ENCODE measurements at regions not wholly inside any gene's neighbourhood (a gene's known extent, or its start where the extent isn't known, plus 50 kb on each side); places are given as distances from the start of the nearest gene placed in this dataset.

- no peak for DNase-seq (ENCODE audit: low spot score)
Measured at GRCh38 chr1:221306239-221306638, 427.0 kb downstream of the HLX start.

- peak; percentile 37 for DNase-seq (ENCODE audit: low spot score)
Measured at GRCh38 chr1:221308534-221309511, 429.6 kb downstream of the HLX start.

DNA sequence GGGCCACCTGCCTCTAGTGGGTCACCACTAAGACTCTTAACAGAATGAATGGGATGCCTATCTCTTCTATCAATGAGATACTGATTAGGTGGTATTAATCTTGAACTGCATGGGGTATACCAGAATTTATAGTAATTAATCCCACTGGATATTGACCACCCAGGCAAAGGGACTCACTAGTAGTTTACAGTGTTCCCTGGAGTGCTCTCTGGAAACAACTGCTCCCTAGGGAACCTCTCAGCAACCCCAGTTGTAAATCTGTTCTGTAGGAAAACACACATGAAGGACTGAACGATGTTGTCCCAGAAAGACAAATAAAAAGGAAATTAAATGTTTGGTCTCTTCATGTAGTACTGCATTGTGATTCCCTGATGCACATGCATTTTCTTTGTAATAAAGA, 430.5 kb downstream of the HLX start:
- DNase-seq (ENCODE audit: low spot score): no peak

DNA sequence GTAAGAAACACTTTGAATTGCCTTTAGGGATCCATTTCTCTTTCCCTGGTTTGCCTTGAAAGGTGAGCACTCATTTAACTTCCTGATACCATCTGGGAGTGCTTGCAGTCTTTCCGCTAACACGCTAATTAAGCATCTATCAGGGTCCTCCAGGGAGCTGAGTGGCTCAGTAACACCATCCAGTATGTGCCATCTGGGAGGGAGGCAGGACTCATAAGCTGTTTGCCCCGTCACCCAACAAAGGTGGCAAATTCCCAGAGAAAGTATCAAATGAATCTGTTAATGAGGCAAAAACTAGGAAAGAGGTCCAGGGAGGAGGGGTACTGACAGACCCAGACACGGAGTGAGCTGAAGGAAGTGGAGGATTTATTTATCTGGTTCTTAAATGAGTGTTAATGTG, 430.9 kb downstream of the HLX start:
- no peak for DNase-seq (ENCODE audit: low spot score)

DNA sequence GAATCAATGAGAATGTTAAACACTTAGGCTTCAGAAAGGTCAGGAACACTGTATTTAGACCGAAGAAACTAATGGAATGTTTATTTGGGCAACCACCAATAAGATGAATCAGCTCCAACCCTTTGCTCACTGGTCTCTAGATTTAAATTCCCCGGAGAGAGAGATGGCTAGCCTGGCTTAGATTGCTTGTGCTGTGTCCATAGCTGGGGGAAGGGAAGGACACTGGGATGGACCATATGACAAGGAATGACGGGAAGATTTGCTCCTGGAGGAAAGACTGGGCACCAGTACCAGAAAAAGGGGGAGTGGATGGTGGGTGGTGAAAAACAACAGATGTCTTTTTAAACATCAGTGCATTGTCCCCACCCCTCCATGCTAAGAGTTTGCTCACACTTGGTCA, 426.6 kb downstream of the DUSP10 start:
- DNase-seq (ENCODE audit: low spot score): no peak

GRCh38 chr1:221316491-221317056, 425.3 kb downstream of the DUSP10 start:
- DNase-seq (ENCODE audit: low spot score): no peak

DNA sequence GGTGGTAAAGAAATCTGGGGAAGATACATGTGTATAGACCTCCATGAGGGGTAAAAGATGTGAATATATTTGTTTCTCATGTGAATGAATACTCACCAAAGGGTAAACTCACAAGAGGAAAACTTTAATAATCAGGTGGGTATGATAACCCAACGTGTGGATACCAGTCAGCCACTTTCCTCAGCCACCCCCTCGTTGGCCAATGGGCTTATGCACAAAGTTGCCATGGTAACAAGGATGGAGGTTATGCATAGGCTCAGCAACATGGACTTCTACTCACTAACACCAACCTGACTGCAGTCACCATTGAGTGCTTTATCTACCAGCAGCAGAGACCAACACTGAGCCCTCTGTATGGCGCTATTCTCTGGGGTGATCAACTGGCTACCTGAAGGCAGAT, 424.4 kb downstream of the DUSP10 start:
- no peak for DNase-seq (ENCODE audit: low spot score)

DNA sequence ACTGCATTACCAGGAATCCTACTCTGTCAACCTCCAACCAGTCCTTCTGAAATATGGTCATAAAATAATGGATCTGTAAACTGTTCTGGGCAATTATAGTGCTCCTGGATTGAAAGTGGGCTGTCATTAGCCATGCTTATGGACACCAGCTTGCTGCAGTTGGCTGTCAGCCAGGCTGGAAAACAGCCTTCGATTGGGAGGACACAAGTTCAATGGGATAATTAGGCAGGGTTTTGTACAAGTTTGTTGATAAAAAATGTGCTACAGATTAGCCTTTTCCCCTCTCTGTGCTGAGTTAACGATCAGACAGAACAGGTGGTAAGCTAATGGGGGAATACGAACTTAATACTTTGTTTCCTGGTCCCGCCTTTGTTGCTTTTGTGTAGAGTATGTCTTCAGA, 413.9 kb downstream of the DUSP10 start:
- no peak for DNase-seq (ENCODE audit: low spot score)

GRCh38 chr1:221328371-221328770, 413.5 kb downstream of the DUSP10 start:
- no peak for DNase-seq (ENCODE audit: low spot score)

GRCh38 chr1:221331273-221332183, 410.4 kb downstream of the DUSP10 start:
- no peak for DNase-seq (ENCODE audit: low spot score)

GRCh38 chr1:221334062-221334461, 407.8 kb downstream of the DUSP10 start:
- DNase-seq (ENCODE audit: low spot score): no peak

DNA sequence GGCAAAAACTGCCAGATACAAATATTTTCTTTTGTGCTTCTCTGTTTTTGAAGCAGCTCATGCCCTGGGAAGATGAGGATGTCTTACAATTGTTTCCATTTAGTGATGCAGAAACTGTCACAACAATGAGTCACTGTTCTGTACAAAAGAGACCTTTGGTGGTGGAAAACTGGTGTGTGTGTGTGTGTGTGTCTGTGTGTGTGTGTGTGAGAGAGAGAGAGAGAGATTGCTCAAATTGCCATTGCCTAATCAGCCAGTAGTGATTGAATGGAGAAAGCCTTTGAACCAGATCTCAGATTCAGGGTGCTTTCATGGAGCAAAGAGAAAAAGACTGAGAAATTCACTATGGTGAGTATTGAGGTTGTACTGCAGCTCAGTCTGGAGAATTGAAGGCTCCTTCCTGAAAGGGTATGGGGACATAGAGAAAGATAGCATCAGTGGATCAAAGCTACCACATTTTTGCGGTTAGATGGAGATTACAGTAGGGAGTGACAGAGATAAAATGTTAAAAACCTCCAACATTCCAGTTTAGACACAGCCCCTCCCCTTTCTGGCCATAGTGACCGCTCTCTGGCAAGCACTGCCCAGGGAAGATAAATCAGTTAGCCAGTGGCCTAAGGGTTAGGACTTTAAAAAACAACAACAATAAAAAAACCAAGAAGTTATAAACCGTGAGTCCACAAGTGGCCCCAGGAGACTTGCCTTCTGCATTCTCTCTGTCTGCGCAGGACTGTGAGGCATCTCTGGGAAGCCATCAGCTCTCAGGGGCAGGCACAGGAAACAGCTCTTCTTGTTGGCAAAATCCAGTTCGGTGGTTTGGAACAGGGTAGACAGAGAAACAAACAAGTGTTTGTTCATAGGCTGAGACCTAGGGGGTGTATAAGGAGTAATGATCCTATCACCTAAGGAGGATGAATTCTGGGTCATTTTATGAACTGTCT, 406.5 kb downstream of the DUSP10 start:
- DNase-seq (ENCODE audit: low spot score): peak; percentile 81

- no peak for DNase-seq (ENCODE audit: low spot score)
Measured at GRCh38 chr1:221336126-221336525, 405.8 kb downstream of the DUSP10 start.

DNA sequence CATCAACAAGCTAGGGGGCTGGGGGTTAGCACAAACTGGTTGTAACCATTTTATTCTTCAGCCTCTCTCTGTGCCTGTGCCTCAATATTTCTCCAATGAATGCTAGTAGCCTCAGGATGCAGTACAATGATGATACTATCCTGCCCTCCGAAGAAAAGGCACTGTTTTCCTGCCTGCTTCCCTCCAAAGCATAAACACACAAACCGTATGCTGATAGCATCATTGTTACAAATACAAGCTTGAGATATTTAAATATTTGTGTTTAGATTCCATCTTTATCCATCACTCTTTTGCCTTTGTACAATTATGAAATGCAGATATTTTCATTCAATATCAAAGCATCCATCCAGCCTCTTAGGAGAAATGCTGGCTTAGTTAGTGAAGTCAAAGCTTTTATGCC, 404.8 kb downstream of the DUSP10 start:
- DNase-seq (ENCODE audit: low spot score): peak; percentile 15

DNA sequence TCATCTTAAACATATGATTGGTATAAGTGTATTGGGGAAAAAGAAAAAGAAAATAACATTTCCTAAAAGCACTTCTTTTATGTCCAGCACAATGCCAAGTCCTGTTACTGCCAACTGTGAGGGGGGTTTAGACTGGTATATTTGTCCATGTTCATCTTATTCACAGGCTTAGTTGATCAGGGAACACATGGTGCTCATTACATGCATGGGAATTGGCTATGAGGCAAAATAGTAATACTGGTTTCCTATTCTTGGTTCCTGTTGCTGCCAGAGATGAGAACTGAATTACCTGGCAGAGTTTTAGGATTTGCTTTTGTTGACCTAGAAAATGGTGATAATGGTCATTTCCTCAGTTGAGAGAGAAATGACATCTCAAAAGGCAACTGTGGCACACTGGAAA, 398.8 kb downstream of the DUSP10 start:
- DNase-seq (ENCODE audit: low spot score): no peak

- no peak for DNase-seq (ENCODE audit: low spot score)
Measured at GRCh38 chr1:221343607-221344006, 398.3 kb downstream of the DUSP10 start.

GRCh38 chr1:221344693-221345092, 397.2 kb downstream of the DUSP10 start:
- no peak for DNase-seq (ENCODE audit: low spot score)

DNA sequence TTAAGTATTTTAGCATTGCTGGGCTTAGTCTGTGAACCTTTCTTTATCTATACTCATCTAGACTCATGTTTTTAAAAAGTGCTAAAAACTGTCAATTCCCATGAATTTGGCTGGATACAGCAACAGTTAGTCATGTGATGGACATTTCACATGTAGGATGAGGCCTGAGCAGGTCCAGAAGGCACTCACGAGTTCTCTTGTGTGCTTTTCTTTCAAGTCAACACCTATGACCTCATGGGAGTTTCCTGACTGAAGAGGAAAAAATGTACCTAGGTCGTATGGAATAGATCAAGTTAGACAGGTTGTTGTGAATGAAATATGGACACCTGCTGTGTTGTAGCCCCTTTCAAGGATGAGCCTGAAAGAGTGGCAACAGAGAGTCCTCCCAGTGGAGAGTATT, 394.2 kb downstream of the DUSP10 start:
- no peak for DNase-seq (ENCODE audit: low spot score)

DNA sequence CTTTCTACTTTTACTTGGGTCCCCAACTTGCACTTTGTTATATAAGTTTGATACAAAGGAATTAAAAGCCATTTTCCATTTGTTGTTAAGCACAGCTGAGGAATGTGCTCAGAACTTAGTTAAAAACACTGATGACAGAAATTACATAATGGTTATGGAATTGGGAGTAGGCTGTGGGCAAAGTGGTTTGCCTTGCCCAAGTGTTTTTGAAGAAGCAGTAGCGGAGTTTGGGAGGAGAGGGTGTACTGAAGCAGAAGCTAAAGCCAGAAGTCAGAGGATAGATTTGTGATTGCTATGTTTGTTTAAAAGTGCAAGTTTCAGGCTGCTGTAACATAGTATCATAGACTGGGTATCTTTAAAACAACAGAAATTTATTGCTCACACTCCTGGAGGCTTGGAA, 391.8 kb downstream of the DUSP10 start:
- no peak for DNase-seq (ENCODE audit: low spot score)

DNA sequence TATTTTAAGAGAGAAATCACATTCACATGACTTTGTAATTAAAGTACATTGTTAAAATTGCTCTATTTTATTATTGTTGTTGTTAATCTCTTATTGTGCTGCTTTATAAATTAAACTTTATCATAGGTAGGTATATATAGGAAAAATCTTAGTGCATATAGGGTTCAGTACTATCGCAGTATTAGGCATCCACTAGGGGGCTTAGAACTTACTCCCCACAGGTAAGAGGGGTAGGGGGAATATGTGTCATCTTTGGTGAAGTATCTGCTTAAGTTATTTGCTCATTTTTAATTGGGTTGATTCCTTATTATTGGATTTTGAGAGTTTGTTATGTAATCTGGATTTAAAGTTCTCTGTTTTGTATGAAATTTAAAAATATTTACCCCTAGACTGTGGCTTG, 385.2 kb downstream of the DUSP10 start:
- DNase-seq (ENCODE audit: low spot score): no peak

DNA sequence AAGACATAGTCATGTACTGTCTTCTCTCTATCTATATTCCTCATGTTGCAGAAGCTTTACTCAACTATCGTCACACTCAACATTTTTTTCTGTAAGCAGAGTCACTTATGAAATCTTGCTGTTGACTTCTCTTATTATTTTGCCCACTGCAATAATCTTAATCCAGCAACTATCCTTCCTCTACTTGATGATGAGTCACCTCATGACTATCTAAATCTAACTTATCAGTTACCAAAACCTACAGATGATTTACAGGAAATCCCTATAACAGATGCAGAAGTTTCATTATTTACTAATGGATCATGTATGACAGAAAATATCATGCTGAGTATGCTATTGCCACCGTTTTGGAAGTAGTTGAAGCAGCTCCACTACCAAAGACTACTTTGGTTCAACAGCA, 378.9 kb downstream of the DUSP10 start:
- DNase-seq (ENCODE audit: low spot score): no peak
